ENCODE measurements at regions not wholly inside any gene's neighbourhood (a gene's known extent, or its start where the extent isn't known, plus 50 kb on each side); places are given as distances from the start of the nearest gene placed in this dataset.

GRCh38 chr2:15800495-15801329, 139.6 kb upstream of the MYCN start:
- no peak overlapping the region for H3K27ac ChIP-seq
- DNase-seq (no peak), ATAC-seq (no peak)
- H3K4me1 ChIP-seq: no peaks in the 10 kb centered on the region
- no peak for TF ChIP-seq POLR2A (IDR thresholded peaks at IDR 0.05)
- TF ChIP-seq CTCF (IDR thresholded peaks at IDR 0.05): no peak
- H3K27me3 ChIP-seq: no peaks in the 10 kb centered on the region
- H3K4me3 ChIP-seq: no peak overlapping the region
- H3K9me3 ChIP-seq: no peaks in the 10 kb centered on the region
- 71 to 82% methylated on average over 15 to 17 of the region's 17 CpGs for WGBS, 2 donors
- no peaks in the 10 kb centered on the region for H3K36me3 ChIP-seq (replicated peaks in 1 of 2; ENCODE audit: insufficient read depth in 1 of 2, low read depth in 2 of 2)
- intact Hi-C loops (cut with DNase I): no loop called here

- TF ChIP-seq POLR2A (IDR thresholded peaks at IDR 0.05) (no peak), CTCF (IDR thresholded peaks at IDR 0.05) (no peak)
- H3K27ac ChIP-seq: no peak overlapping the region
- DNase-seq (no peak), ATAC-seq (no peak)
- no peaks in the 10 kb centered on the region for H3K4me1 ChIP-seq
- H3K4me3 ChIP-seq: no peak overlapping the region
- H3K36me3 ChIP-seq (replicated peaks in 1 of 2; ENCODE audit: insufficient read depth in 1 of 2, low read depth in 2 of 2): no peaks in the 10 kb centered on the region
- 84 to 93% methylated on average over 14 of the region's 14 CpGs for WGBS, 2 donors
- no peaks in the 10 kb centered on the region for H3K27me3 ChIP-seq
- intact Hi-C loops (cut with DNase I): no loop called here
- no peaks in the 10 kb centered on the region for H3K9me3 ChIP-seq
Measured at GRCh38 chr2:15801439-15801838, 138.9 kb upstream of the MYCN start.

GRCh38 chr2:15801904-15802303, 138.4 kb upstream of the MYCN start:
- intact Hi-C loops (cut with DNase I): no loop called here
- WGBS, 2 donors: 74 to 84% methylated on average over 6 of the region's 6 CpGs
- Histone ChIP-seq H3K27me3 (no peaks in the 10 kb centered on the region), H3K4me3 (no peak overlapping the region), H3K9me3 (no peaks in the 10 kb centered on the region), H3K36me3 (replicated peaks in 1 of 2; ENCODE audit: insufficient read depth in 1 of 2, low read depth in 2 of 2) (no peaks in the 10 kb centered on the region), H3K4me1 (no peaks in the 10 kb centered on the region), H3K27ac (no peak overlapping the region)
- TF ChIP-seq POLR2A (IDR thresholded peaks at IDR 0.05): no peak
- no peak for TF ChIP-seq CTCF (IDR thresholded peaks at IDR 0.05)
- no peak for ATAC-seq
- DNase-seq: no peak

GRCh38 chr2:15802657-15803542, 137.4 kb upstream of the MYCN start:
- TF ChIP-seq POLR2A (IDR thresholded peaks at IDR 0.05): no peak
- no peak for TF ChIP-seq CTCF (IDR thresholded peaks at IDR 0.05)
- H3K4me3 ChIP-seq: no peak overlapping the region
- H3K9me3 ChIP-seq: no peaks in the 10 kb centered on the region
- no peak overlapping the region for H3K27ac ChIP-seq
- DNase-seq (no peak), ATAC-seq (no peak)
- H3K4me1 ChIP-seq: no peaks in the 10 kb centered on the region
- H3K36me3 ChIP-seq (replicated peaks in 1 of 2; ENCODE audit: insufficient read depth in 1 of 2, low read depth in 2 of 2): no peaks in the 10 kb centered on the region
- intact Hi-C loops (cut with DNase I): no loop called here
- 38 to 45% methylated on average over 10 of the region's 10 CpGs for WGBS, 2 donors
- H3K27me3 ChIP-seq: no peaks in the 10 kb centered on the region

Data from body of pancreas (tissue), 4 donors.